Kidney glomerular epithelial cell (primary cell): ENCODE measurements at regions not wholly inside any gene's neighbourhood (a gene's known extent, or its start where the extent isn't known, plus 50 kb on each side); places are given as distances from the start of the nearest gene placed in this dataset.

ENCODE experiments used
- DNase-seq: peaks from one replicate; lab custom pipeline; 2025; lab: John Stamatoyannopoulos, UW

- no peak for DNase-seq
These were observed 426.5 kb downstream of the SLC4A3 start for GRCh38 chr2:220053919-220054318.

GRCh38 chr2:220057391-220057790 lies 430.0 kb downstream of the SLC4A3 start:
- DNase-seq, result no peak

GRCh38 chr2:220057916-220058315 lies 430.5 kb downstream of the SLC4A3 start:
- peak; percentile 71 for DNase-seq

- no peak for DNase-seq
These were observed 436.9 kb downstream of the SLC4A3 start for GRCh38 chr2:220064111-220065030.

GRCh38 chr2:220065581-220065980 lies 438.2 kb downstream of the SLC4A3 start:
- DNase-seq, result no peak

GRCh38 chr2:220068846-220069245 lies 441.4 kb downstream of the SLC4A3 start:
- DNase-seq, result no peak

GRCh38 chr2:220070349-220070748 lies 442.9 kb downstream of the SLC4A3 start:
- DNase-seq, result no peak

- no peak for DNase-seq
These were observed 444.3 kb downstream of the SLC4A3 start for GRCh38 chr2:220071696-220072095.

- DNase-seq, result no peak
These were observed 445.3 kb downstream of the SLC4A3 start for GRCh38 chr2:220072669-220073220.

GRCh38 chr2:220075835-220076234 lies 448.4 kb downstream of the SLC4A3 start:
- no peak for DNase-seq

- no peak for DNase-seq
These were observed 449.3 kb downstream of the SLC4A3 start for GRCh38 chr2:220076734-220077133.

GRCh38 chr2:220077488-220077887 lies 450.1 kb downstream of the SLC4A3 start:
- DNase-seq, result no peak

GRCh38 chr2:220078439-220078838 lies 451.0 kb downstream of the SLC4A3 start:
- DNase-seq, result no peak

- no peak for DNase-seq
These were observed 452.2 kb downstream of the SLC4A3 start for GRCh38 chr2:220079595-220079994.

- DNase-seq, result no peak
These were observed 453.7 kb downstream of the SLC4A3 start for GRCh38 chr2:220081171-220081570.

- DNase-seq, result no peak
These were observed 462.6 kb downstream of the SLC4A3 start for GRCh38 chr2:220090050-220090449.

- no peak for DNase-seq
These were observed 469.0 kb downstream of the SLC4A3 start for GRCh38 chr2:220096406-220096805.

GRCh38 chr2:220101980-220102379 lies 474.6 kb downstream of the SLC4A3 start:
- DNase-seq, result no peak

GRCh38 chr2:220103596-220103995 lies 476.2 kb downstream of the SLC4A3 start:
- no peak for DNase-seq

GRCh38 chr2:220104871-220105351 lies 477.5 kb downstream of the SLC4A3 start:
- peak; percentile 83 for DNase-seq

GRCh38 chr2:220106065-220106464 lies 478.6 kb downstream of the SLC4A3 start:
- DNase-seq, result no peak

GRCh38 chr2:220107380-220107791 lies 480.0 kb downstream of the SLC4A3 start:
- DNase-seq, result no peak

GRCh38 chr2:220114443-220114842 lies 487.0 kb downstream of the SLC4A3 start:
- DNase-seq, result no peak
